ENCODE measurements at regions not wholly inside any gene's neighbourhood (a gene's known extent, or its start where the extent isn't known, plus 50 kb on each side); places are given as distances from the start of the nearest gene placed in this dataset.

DNA sequence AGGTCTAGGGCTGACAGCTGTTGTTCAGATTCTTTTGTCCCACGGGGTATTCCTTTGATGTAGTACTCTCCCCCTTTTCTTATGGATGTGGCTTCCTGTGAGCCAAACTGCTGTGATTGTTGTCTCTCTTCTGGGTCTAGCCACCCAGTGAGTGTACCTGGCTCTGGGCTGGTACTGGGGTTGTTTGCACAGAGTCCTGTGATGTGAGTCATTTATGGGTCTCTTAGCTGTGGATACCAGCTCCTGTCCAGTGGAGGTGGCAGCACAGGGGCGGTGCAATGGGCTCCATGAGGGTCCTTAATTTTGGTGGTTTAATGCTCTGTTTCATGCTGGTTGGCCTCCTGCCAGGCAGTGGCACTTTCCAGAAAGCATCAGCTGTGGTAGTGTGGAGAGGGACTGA lies 161.3 kb downstream of the CAVIN4 start (continued):
- TF ChIP-seq KLF13 (CRISPR knock-in tag; IDR thresholded peaks at IDR 0.05) (no peak), AHDC1 (CRISPR knock-in tag; IDR thresholded peaks at IDR 0.05; ENCODE audit: borderline replicate concordance) (no peak)
- TF ChIP-seq, protein P1, sequence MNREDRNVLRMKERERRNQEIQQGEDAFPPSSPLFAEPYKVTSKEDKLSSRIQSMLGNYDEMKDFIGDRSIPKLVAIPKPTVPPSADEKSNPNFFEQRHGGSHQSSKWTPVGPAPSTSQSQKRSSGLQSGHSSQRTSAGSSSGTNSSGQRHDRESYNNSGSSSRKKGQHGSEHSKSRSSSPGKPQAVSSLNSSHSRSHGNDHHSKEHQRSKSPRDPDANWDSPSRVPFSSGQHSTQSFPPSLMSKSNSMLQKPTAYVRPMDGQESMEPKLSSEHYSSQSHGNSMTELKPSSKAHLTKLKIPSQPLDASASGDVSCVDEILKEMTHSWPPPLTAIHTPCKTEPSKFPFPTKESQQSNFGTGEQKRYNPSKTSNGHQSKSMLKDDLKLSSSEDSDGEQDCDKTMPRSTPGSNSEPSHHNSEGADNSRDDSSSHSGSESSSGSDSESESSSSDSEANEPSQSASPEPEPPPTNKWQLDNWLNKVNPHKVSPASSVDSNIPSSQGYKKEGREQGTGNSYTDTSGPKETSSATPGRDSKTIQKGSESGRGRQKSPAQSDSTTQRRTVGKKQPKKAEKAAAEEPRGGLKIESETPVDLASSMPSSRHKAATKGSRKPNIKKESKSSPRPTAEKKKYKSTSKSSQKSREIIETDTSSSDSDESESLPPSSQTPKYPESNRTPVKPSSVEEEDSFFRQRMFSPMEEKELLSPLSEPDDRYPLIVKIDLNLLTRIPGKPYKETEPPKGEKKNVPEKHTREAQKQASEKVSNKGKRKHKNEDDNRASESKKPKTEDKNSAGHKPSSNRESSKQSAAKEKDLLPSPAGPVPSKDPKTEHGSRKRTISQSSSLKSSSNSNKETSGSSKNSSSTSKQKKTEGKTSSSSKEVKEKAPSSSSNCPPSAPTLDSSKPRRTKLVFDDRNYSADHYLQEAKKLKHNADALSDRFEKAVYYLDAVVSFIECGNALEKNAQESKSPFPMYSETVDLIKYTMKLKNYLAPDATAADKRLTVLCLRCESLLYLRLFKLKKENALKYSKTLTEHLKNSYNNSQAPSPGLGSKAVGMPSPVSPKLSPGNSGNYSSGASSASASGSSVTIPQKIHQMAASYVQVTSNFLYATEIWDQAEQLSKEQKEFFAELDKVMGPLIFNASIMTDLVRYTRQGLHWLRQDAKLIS (CRISPR knock-in tag; IDR thresholded peaks at IDR 0.05) = no peak
- TF ChIP-seq, protein P2, sequence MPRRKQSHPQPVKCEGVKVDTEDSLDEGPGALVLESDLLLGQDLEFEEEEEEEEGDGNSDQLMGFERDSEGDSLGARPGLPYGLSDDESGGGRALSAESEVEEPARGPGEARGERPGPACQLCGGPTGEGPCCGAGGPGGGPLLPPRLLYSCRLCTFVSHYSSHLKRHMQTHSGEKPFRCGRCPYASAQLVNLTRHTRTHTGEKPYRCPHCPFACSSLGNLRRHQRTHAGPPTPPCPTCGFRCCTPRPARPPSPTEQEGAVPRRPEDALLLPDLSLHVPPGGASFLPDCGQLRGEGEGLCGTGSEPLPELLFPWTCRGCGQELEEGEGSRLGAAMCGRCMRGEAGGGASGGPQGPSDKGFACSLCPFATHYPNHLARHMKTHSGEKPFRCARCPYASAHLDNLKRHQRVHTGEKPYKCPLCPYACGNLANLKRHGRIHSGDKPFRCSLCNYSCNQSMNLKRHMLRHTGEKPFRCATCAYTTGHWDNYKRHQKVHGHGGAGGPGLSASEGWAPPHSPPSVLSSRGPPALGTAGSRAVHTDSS (CRISPR knock-in tag; conservative IDR thresholded peaks at IDR 0.05) = no peak

Measured in HepG2 (cell line).